Endothelial cell of umbilical vein (primary cell): ENCODE measurements at regions not wholly inside any gene's neighbourhood (a gene's known extent, or its start where the extent isn't known, plus 50 kb on each side); places are given as distances from the start of the nearest gene placed in this dataset.

Experiments
- BruUV-seq: library from RNA; stranded (reverse); fragments of 400-500 nt; replicated peaks from 2 replicates; lab custom pipeline; 2021; lab: Mats Ljungman, UMichigan
- CTCF ChIA-PET: fragments of 300-600, 350-600 bp; sonication (Branson Sonifier 250); formaldehyde crosslinking; loops from one replicate; lab custom pipeline; 2021; ENCODE audit warnings: antibody characterized with exemption, inconsistent platforms; lab: Charles Lee
- POLR2A ChIA-PET: fragments of 300-600, 350-600 bp; sonication (Branson Sonifier 250); formaldehyde crosslinking; loops from one replicate; lab custom pipeline; 2021; ENCODE audit warnings: antibody characterized with exemption, inconsistent platforms; lab: Charles Lee
- DNase-seq: peaks from one replicate; pipeline ENCODE4 v3.0.0-alpha.2; 2011; ENCODE audit warnings: low read depth, low spot score
- FAIRE-seq: peaks from 2 replicates; lab custom pipeline; 2011; peaks lifted over from hg19 to GRCh38; lab: Jason Lieb, UNC
- H2AFZ ChIP-seq: 2 replicates; pipeline ENCODE4 v1.6.0; 2012; ENCODE audit warnings: low read depth, low read length, control low read depth, inconsistent platforms
- H3K27ac ChIP-seq: 2 replicates; pipeline ENCODE4 v1.5.1; 2011; ENCODE audit warnings: low read depth, mild to moderate bottlenecking, control low read depth, low read length, moderate library complexity; ENCODE audit not compliant: insufficient read depth
- H3K27me3 ChIP-seq, 2 experiments: 2 replicates each; pipeline versions ENCODE4 v1.6.0 to v1.6.1; 2011; ENCODE audit warnings: low read length in 2 of 2, mixed read lengths in 1 of 2; ENCODE audit not compliant: control insufficient read depth in 2 of 2, insufficient read depth in 2 of 2
- H3K36me3 ChIP-seq, 2 experiments: 2 replicates in 1 of 2; 3 replicates in 1 of 2; pipeline ENCODE4 v1.5.1; 2011; ENCODE audit warnings: low read length in 2 of 2, mild to moderate bottlenecking in 1 of 2, moderate library complexity in 1 of 2; ENCODE audit not compliant: control insufficient read depth in 2 of 2, insufficient read depth in 2 of 2; ENCODE audit errors: extremely low read depth in 1 of 2
- H3K4me1 ChIP-seq: 3 replicates; pipeline ENCODE4 v1.5.1; 2011; ENCODE audit warnings: mild to moderate bottlenecking, low read length; ENCODE audit not compliant: control insufficient read depth, insufficient read depth; ENCODE audit errors: extremely low read depth
- H3K4me2 ChIP-seq: 2 replicates; pipeline ENCODE4 v1.6.1; 2011; ENCODE audit warnings: low read length, control low read depth, mixed read lengths; ENCODE audit not compliant: insufficient read depth
- H3K4me3 ChIP-seq, 3 experiments: fragments of 200-600 bp in 1 of 3; sonication (generic), shearing (Covaris generic) in 1 of 3; replicated peaks in 1 of 3; 2 replicates each; pipeline ENCODE4 v1.5.1; 2011 to 2016; ENCODE audit warnings: control low read depth in 3 of 3, low read length in 3 of 3, mild to moderate bottlenecking in 2 of 3, inconsistent platforms in 1 of 3, low read depth in 1 of 3, moderate library complexity in 1 of 3; ENCODE audit not compliant: insufficient read depth in 1 of 3
- H3K79me2 ChIP-seq: 2 replicates; pipeline ENCODE4 v1.6.0; 2012; ENCODE audit warnings: low read length, inconsistent platforms; ENCODE audit not compliant: control insufficient read depth, insufficient read depth
- H3K9ac ChIP-seq: replicated peaks from 2 replicates; pipeline ENCODE3; 2011; ENCODE audit warnings: low read length, control low read depth; ENCODE audit not compliant: insufficient read depth; ENCODE audit errors: extremely low read depth
- H3K9me1 ChIP-seq: replicated peaks from 3 replicates; pipeline ENCODE4 v1.6.0; 2011; ENCODE audit warnings: mild to moderate bottlenecking, low read length; ENCODE audit not compliant: control insufficient read depth, insufficient read depth; ENCODE audit errors: extremely low read depth
- H3K9me3 ChIP-seq: replicated peaks from 2 replicates; pipeline ENCODE4 v1.5.1; 2012; ENCODE audit warnings: low read length, inconsistent platforms; ENCODE audit not compliant: control insufficient read depth, insufficient read depth
- H4K20me1 ChIP-seq: replicated peaks from 2 replicates; pipeline ENCODE3; 2011; ENCODE audit warnings: mild to moderate bottlenecking, low read length; ENCODE audit not compliant: control insufficient read depth, insufficient read depth; ENCODE audit errors: extremely low read depth
- EZH2 ChIP-seq: IDR thresholded peaks from 2 replicates; pipeline ENCODE4 v1.6.1; 2012; ENCODE audit warnings: borderline replicate concordance, low read depth, mild to moderate bottlenecking, moderate library complexity, low read length, inconsistent platforms; ENCODE audit not compliant: severe bottlenecking
- FOS ChIP-seq: IDR thresholded peaks from 2 replicates; pipeline ENCODE4 v1.6.1; 2011; ENCODE audit warnings: mild to moderate bottlenecking, low read length, moderate library complexity, borderline replicate concordance; ENCODE audit not compliant: insufficient read depth
- GATA2 ChIP-seq: IDR thresholded peaks from 2 replicates; pipeline ENCODE4 v1.7.0; 2011; ENCODE audit warnings: low read depth, mild to moderate bottlenecking, moderate library complexity, mixed read lengths, low read length; ENCODE audit not compliant: insufficient read length, insufficient read depth
- JUN ChIP-seq: IDR thresholded peaks from 2 replicates; pipeline ENCODE4 v1.6.1; 2011; ENCODE audit warnings: borderline replicate concordance, low read depth; ENCODE audit not compliant: insufficient read length, insufficient read depth
- MYC ChIP-seq: IDR thresholded peaks from one replicate; pipeline ENCODE4 v1.6.1; 2011; ENCODE audit warnings: mild to moderate bottlenecking, low read depth, low read length
- POLR2A ChIP-seq: IDR thresholded peaks from 2 replicates; pipeline ENCODE4 v1.6.1; 2012; ENCODE audit warnings: low read depth, mild to moderate bottlenecking, control low read depth, low read length
- POLR2AphosphoS5 ChIP-seq: IDR thresholded peaks from 2 replicates; pipeline ENCODE4 v1.6.1; 2012; ENCODE audit warnings: low read depth, mild to moderate bottlenecking, control low read depth, low read length, moderate library complexity; ENCODE audit not compliant: insufficient read depth
- dilution Hi-C: fragments of 300-500 bp; cut with MboI; formaldehyde crosslinking; loops from one replicate; pipeline ENCODE4 v1.15.0; 2019; ENCODE audit warnings: low sequenced_read_pairs; ENCODE audit not compliant: extremely low pct_ligation_motif_present
- intact Hi-C: fragments of 100-400 bp; cut with micrococcal nuclease; formaldehyde crosslinking; loops from one replicate; pipeline ENCODE4 v1.10.0; 2022
- TF ChIP-seq, protein P1 (sequence below): IDR thresholded peaks from 2 replicates; pipeline ENCODE4 v1.6.1; 2011; ENCODE audit not compliant: insufficient read depth, insufficient read length
- TF ChIP-seq, protein P2 (sequence below), 2 donors: IDR thresholded peaks; 1 replicate in 1 of 2; 2 replicates in 1 of 2; pipeline ENCODE4 v1.5.1; 2011; ENCODE audit warnings: low read length in 2 of 2, mild to moderate bottlenecking in 2 of 2, moderate library complexity in 2 of 2, control low read depth in 1 of 2, inconsistent platforms in 1 of 2, low read depth in 1 of 2; ENCODE audit not compliant: insufficient read depth in 1 of 2; ENCODE audit errors: extremely low read depth in 1 of 2

DNA sequence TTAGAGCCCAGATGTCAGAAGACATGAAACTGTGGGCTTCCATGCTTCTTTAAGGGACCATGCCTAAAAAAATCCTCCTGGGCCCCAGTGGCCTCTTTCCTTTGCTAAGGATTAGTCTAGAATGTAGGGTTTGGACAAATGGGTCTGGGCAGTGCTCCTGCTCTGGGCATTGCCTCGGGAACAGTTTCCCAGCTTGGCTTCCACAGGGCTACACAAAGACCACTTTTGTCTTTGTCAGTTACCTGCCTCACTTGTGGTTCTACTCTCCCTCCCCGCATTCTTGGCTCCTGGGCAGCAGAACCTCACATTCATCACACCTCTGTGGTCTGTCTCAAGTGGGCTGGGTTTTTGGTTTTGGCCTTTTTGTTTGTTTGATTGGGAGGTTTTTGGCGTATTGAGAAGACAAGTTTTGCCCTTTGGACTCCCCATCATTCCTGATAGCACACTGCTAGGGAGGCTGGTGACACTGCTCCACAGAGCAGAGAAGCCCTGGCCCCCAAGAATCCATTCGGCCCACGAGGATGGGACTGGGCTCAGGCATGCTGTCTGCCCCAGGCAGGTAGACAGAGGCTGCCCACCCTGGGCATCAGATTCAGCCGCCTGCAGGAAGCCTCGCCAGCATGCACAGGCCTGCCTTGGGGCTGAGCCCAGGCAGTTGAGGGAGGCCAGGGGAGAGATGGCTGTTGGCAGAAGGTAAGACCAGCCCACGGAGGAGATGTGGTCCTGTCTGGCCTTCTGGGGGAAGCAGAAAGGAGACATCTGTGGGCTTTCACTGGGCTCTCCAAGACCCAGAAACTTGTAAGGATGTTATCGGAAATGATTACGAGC, 343.7 kb downstream of the WDR11 start:
- intact Hi-C loops: loop anchor here (10.0 kb wide), 1 partner anchor 1870 kb away; no protein-coding TSS in a partner anchor
- H3K9ac ChIP-seq: no peak overlapping the region
- no peaks in the 10 kb centered on the region for H3K79me2 ChIP-seq
- H4K20me1 ChIP-seq: no peaks in the 10 kb centered on the region
- no peak for DNase-seq
- no peak overlapping the region for H3K4me2 ChIP-seq
- no peak overlapping the region for H3K27ac ChIP-seq
- H3K36me3 ChIP-seq: no peaks in the 10 kb centered on the region
- no peak for TF ChIP-seq EZH2
- TF ChIP-seq FOS: no peak
- TF ChIP-seq, protein P1, sequence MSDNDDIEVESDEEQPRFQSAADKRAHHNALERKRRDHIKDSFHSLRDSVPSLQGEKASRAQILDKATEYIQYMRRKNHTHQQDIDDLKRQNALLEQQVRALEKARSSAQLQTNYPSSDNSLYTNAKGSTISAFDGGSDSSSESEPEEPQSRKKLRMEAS: no peak
- no peak for TF ChIP-seq GATA2
- no peak for TF ChIP-seq MYC
- no peak for TF ChIP-seq POLR2A
- no peak for TF ChIP-seq JUN
- TF ChIP-seq, protein P2, sequence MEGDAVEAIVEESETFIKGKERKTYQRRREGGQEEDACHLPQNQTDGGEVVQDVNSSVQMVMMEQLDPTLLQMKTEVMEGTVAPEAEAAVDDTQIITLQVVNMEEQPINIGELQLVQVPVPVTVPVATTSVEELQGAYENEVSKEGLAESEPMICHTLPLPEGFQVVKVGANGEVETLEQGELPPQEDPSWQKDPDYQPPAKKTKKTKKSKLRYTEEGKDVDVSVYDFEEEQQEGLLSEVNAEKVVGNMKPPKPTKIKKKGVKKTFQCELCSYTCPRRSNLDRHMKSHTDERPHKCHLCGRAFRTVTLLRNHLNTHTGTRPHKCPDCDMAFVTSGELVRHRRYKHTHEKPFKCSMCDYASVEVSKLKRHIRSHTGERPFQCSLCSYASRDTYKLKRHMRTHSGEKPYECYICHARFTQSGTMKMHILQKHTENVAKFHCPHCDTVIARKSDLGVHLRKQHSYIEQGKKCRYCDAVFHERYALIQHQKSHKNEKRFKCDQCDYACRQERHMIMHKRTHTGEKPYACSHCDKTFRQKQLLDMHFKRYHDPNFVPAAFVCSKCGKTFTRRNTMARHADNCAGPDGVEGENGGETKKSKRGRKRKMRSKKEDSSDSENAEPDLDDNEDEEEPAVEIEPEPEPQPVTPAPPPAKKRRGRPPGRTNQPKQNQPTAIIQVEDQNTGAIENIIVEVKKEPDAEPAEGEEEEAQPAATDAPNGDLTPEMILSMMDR (IDR thresholded peaks at IDR 0.05; ENCODE audit: extremely low read depth in 1 of 2, insufficient read depth in 1 of 2, low read depth in 1 of 2, low read length in 2 of 2): no peak
- no peak for TF ChIP-seq POLR2AphosphoS5
- BruUV-seq: no TSS peak
- dilution Hi-C loops: no loop called here
- no peak overlapping the region for H3K4me3 ChIP-seq
- no peaks in the 10 kb centered on the region for H3K9me1 ChIP-seq
- H3K4me1 ChIP-seq: no peaks in the 10 kb centered on the region
- H3K9me3 ChIP-seq: no peaks in the 10 kb centered on the region
- no peak for FAIRE-seq
- CTCF ChIA-PET: no interaction called here
- no peaks in the 10 kb centered on the region for H3K27me3 ChIP-seq
- no peak overlapping the region for H2AFZ ChIP-seq
- POLR2A ChIA-PET: no interaction called here
